Esophagus muscularis mucosa (tissue), 4 donors: ENCODE measurements at regions not wholly inside any gene's neighbourhood (a gene's known extent, or its start where the extent isn't known, plus 50 kb on each side); places are given as distances from the start of the nearest gene placed in this dataset.

Experiments
- DNase-seq: peaks from one replicate; pipeline ENCODE4 v3.0.0-alpha.2; 2017; ENCODE audit errors: extremely low spot score
- H3K27ac ChIP-seq, 4 donors: fragments of 200-600 bp; sonication (generic); replicated peaks in 1 of 4; 1 replicate in 3 of 4; 2 replicates in 1 of 4; pipeline ENCODE4 v1.5.1; 2016 to 2019; ENCODE audit warnings: mild to moderate bottlenecking in 1 of 4
- H3K27me3 ChIP-seq, 4 donors: fragments of 200-600 bp; sonication (generic); one replicate each; pipeline versions ENCODE4 v1.5.1 to v1.6.0; 2016 to 2019
- H3K36me3 ChIP-seq, 4 donors: fragments of 200-600 bp; sonication (generic); one replicate each; pipeline ENCODE4 v1.5.1; 2016 to 2019
- H3K4me1 ChIP-seq, 4 donors: fragments of 200-600 bp; sonication (generic); one replicate each; pipeline ENCODE4 v1.5.1; 2016 to 2019
- H3K4me3 ChIP-seq, 4 donors: fragments of 200-600 bp; sonication (generic); 1 replicate in 2 of 4; 2 replicates in 2 of 4; pipeline ENCODE4 v1.5.1; 2016 to 2019; ENCODE audit warnings: mild to moderate bottlenecking in 4 of 4, moderate library complexity in 1 of 4
- H3K9me3 ChIP-seq, 4 donors: fragments of 200-600 bp; sonication (generic); 1 replicate in 3 of 4; 2 replicates in 1 of 4; pipeline ENCODE4 v1.5.1; 2016 to 2019
- EP300 ChIP-seq: sonication (generic); formaldehyde crosslinking; IDR thresholded peaks from one replicate; pipeline ENCODE4 v1.6.1; 2017; ENCODE audit warnings: antibody characterized with exemption
- POLR2A ChIP-seq: fragments of 450-650 bp; IDR thresholded peaks from one replicate; pipeline ENCODE4 v1.6.1; 2017; ENCODE audit warnings: antibody characterized with exemption, moderate library complexity, mild to moderate bottlenecking, low read depth
- POLR2AphosphoS5 ChIP-seq, 2 donors: sonication (generic); formaldehyde crosslinking; IDR thresholded peaks; one replicate each; pipeline ENCODE4 v1.6.1; 2017; ENCODE audit warnings: antibody characterized with exemption in 2 of 2
- WGBS: methylation state at CpG from one replicate; pipeline ENCODE4 v1.1.5; 2018; 5-methylcytosine and 5-hydroxymethylcytosine counted together
- intact Hi-C: fragments of 100-400 bp; cut with DNase I; formaldehyde crosslinking; loops from one replicate; pipeline ENCODE4 v1.15.1; 2023
- TF ChIP-seq, protein P1 (sequence below), 3 experiments: fragments of 200-600 bp in 2 of 3; fragments of 450-650 bp in 1 of 3; sonication (generic) in 2 of 3; IDR thresholded peaks; one replicate each; pipeline ENCODE4 v1.5.1; 2017 to 2019; ENCODE audit warnings: antibody characterized with exemption in 3 of 3, mild to moderate bottlenecking in 2 of 3, moderate library complexity in 1 of 3

DNA sequence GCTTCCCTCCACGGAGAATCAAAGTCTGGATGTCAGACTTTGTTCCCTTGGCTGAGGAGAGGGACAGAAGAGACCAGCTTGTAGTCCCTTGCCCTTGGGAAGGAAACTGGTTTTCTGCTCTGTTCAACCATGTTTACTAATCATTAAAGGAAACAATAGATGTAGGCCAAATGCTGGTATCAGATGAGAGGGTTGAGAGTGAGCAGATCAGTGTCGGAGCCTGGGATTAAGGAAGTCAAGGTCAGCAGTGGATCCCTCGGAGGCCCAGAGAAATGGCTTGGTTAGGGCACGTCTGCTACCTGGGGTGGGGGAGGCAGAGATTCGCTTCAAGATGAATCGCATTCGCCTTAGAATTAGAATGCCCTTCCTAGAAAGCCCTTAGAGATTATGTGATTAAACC lies 109.1 kb downstream of the MYCN start:
- no peak overlapping the region for H3K27ac ChIP-seq
- intact Hi-C loops: no loop called here
- no peaks in the 10 kb centered on the region for H3K4me1 ChIP-seq
- no peak for DNase-seq
- no peaks in the 10 kb centered on the region for H3K36me3 ChIP-seq
- no peak overlapping the region for H3K4me3 ChIP-seq
- H3K27me3 ChIP-seq: no peaks in the 10 kb centered on the region
- TF ChIP-seq, protein P1, sequence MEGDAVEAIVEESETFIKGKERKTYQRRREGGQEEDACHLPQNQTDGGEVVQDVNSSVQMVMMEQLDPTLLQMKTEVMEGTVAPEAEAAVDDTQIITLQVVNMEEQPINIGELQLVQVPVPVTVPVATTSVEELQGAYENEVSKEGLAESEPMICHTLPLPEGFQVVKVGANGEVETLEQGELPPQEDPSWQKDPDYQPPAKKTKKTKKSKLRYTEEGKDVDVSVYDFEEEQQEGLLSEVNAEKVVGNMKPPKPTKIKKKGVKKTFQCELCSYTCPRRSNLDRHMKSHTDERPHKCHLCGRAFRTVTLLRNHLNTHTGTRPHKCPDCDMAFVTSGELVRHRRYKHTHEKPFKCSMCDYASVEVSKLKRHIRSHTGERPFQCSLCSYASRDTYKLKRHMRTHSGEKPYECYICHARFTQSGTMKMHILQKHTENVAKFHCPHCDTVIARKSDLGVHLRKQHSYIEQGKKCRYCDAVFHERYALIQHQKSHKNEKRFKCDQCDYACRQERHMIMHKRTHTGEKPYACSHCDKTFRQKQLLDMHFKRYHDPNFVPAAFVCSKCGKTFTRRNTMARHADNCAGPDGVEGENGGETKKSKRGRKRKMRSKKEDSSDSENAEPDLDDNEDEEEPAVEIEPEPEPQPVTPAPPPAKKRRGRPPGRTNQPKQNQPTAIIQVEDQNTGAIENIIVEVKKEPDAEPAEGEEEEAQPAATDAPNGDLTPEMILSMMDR (IDR thresholded peaks at IDR 0.05): no peak
- TF ChIP-seq EP300 (no peak), POLR2A (no peak), POLR2AphosphoS5 (IDR thresholded peaks at IDR 0.05) (no peak)
- 82% methylated on average over 7 of the region's 7 CpGs for WGBS
- H3K9me3 ChIP-seq: no peaks in the 10 kb centered on the region

DNA sequence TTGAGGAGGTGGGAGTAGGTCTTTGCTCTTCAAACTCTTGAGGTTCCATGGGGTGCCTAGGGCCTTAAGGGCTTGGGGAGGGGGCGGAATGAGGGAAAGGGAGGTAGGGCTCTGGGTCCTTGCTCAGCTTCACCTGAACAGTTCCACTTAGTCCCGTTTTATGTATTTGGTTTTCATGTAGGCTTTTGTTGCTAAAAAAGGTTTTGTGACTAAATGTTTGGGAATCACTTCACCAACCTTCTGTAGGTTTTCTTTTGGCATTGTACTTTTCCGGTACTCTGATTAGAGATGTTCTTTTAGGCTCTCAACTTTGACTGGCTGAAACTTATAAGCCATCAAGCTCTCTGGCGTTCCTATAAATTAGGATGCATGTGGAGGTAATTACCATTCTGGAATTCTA lies 108.1 kb downstream of the MYCN start:
- Histone ChIP-seq H3K9me3 (no peaks in the 10 kb centered on the region), H3K4me3 (no peak overlapping the region), H3K27ac (no peak overlapping the region), H3K27me3 (no peaks in the 10 kb centered on the region), H3K36me3 (no peaks in the 10 kb centered on the region), H3K4me1 (no peaks in the 10 kb centered on the region)
- intact Hi-C loops: no loop called here
- 93% methylated on average over 4 of the region's 4 CpGs for WGBS
- TF ChIP-seq, protein P1 (IDR thresholded peaks at IDR 0.05): no peak
- no peak for TF ChIP-seq POLR2A
- TF ChIP-seq EP300: no peak
- TF ChIP-seq POLR2AphosphoS5 (IDR thresholded peaks at IDR 0.05): no peak
- DNase-seq: no peak

DNA sequence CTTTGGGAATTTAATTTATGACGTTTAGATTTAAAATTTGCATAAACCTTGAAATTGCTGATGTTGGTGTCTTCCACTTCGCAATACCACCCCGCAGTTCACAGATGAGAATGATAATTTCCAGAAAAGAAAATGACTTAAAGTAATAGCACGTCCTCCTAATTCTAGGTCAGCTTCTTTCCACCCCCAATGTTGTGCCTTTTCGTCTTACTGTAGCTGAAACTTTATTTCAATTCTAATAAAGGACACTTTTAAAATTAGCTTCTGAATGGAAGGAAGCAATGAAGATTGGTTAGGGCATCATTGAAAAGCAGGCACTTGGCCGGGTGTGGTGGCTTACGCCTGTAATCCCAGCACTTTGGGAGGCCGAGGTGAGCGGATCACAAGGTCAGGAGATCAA lies 107.4 kb downstream of the MYCN start:
- H3K4me3 ChIP-seq: no peak overlapping the region
- no peaks in the 10 kb centered on the region for H3K9me3 ChIP-seq
- no peak overlapping the region for H3K27ac ChIP-seq
- no peak for DNase-seq
- no peak for TF ChIP-seq EP300
- 84% methylated on average over 9 of the region's 9 CpGs for WGBS
- H3K4me1 ChIP-seq: no peaks in the 10 kb centered on the region
- no peaks in the 10 kb centered on the region for H3K36me3 ChIP-seq
- intact Hi-C loops: no loop called here
- no peaks in the 10 kb centered on the region for H3K27me3 ChIP-seq

DNA sequence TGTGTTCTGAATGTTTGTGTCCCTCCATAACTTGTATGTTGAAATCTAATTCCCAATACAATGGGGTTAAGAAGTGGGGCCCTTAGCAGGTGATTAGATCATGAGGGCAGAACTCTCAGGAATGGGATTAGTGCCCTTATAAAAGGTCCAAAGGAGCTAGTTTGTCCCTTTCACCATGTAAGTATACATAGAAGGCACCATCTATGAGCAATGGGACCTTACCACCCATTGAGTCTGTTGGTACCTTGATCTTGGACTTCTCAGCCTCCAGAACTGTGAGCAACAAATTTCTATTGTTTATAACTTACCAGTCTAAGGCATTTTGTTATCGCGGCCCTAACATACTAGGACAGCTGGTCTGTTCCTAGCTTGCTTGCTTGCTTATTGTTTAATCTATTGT lies 106.3 kb downstream of the MYCN start:
- no peak overlapping the region for H3K4me3 ChIP-seq
- no peaks in the 10 kb centered on the region for H3K36me3 ChIP-seq
- H3K27ac ChIP-seq: no peak overlapping the region
- peaks cover 0 to 5% (median 0%) of the 10 kb centered on the region in 4 donors for H3K27me3 ChIP-seq
- WGBS: 100% methylated on average over 2 of the region's 2 CpGs
- TF ChIP-seq POLR2A (no peak), POLR2AphosphoS5 (IDR thresholded peaks at IDR 0.05) (no peak)
- no peaks in the 10 kb centered on the region for H3K9me3 ChIP-seq
- H3K4me1 ChIP-seq: no peaks in the 10 kb centered on the region
- no peak for DNase-seq
- intact Hi-C loops: no loop called here

DNA sequence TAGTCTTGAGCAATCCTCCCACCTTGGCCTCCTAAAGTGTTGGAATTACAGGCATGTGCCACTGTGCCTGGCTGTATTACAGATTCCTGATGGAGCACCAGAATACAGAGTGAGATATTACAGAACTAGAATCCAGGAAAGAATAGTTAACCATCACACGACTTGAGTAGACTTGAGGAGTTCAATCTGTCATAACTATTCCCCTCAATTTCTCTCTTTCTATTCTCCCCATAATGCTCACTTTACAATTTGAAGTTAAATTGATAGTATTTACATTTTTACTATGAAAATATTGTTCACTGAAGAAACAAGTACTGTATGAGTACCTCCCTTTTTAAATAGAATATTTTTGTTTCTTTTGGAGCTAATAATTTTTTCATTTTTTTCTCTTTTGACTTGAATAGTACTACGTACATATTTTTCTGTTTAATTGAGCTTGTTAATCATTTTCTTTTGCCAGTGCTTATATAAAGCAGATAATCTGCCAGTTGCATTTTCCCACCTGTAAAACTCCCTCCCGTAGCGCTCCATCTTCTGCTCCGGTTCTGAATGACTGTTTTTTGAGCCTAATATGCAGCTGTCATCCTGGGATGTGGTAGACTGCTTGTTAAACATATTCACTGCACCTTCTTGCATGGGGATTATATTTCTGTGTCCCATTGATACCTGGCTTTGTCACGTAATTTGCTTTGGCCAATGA lies 105.5 kb downstream of the MYCN start:
- DNase-seq: no peak
- H3K4me3 ChIP-seq: no peak overlapping the region
- no peak for TF ChIP-seq POLR2A
- no peak for TF ChIP-seq EP300
- no peak for TF ChIP-seq POLR2AphosphoS5 (IDR thresholded peaks at IDR 0.05)
- TF ChIP-seq, protein P1 (IDR thresholded peaks at IDR 0.05): no peak
- H3K4me1 ChIP-seq: no peaks in the 10 kb centered on the region
- H3K36me3 ChIP-seq: no peaks in the 10 kb centered on the region
- H3K27ac ChIP-seq: no peak overlapping the region
- H3K27me3 ChIP-seq: peaks cover 0 to 6% (median 0%) of the 10 kb centered on the region in 4 donors
- intact Hi-C loops: no loop called here
- 67% methylated on average over 6 of the region's 6 CpGs for WGBS
- no peaks in the 10 kb centered on the region for H3K9me3 ChIP-seq

DNA sequence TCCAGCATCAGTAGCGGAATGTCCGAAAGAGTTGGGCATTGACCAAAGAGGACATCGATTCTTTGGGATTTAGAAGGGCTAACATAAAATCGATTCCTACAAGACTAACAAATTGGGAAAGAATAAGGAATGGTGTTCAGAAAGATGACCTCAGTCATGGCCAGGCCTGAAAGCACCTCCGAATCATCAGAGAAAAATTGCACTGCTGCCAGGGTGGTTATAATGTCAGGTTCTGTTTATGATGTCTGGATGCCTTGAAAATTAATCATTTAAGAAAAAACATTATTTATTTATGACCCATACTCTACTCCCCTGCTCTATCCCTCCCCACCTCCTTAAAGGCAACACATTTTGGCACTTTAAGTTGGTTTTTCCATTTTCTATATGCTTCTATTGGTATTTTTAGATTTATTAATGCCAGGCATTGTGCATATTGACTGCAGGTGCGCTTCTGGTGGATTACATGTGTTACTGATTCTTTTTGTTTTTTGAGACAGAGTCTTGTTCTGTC lies 104.7 kb downstream of the MYCN start:
- H3K4me3 ChIP-seq: no peak overlapping the region
- intact Hi-C loops: no loop called here
- no peak overlapping the region for H3K27ac ChIP-seq
- no peaks in the 10 kb centered on the region for H3K9me3 ChIP-seq
- no peaks in the 10 kb centered on the region for H3K4me1 ChIP-seq
- no peak for TF ChIP-seq POLR2AphosphoS5 (IDR thresholded peaks at IDR 0.05)
- TF ChIP-seq, protein P1 (IDR thresholded peaks at IDR 0.05): no peak
- TF ChIP-seq EP300: no peak
- TF ChIP-seq POLR2A: no peak
- H3K36me3 ChIP-seq: no peaks in the 10 kb centered on the region
- H3K27me3 ChIP-seq: peaks cover 0 to 8% (median 0%) of the 10 kb centered on the region in 4 donors
- WGBS: 91% methylated on average over 6 of the region's 6 CpGs
- DNase-seq: no peak
